ENCODE measurements at regions not wholly inside any gene's neighbourhood (a gene's known extent, or its start where the extent isn't known, plus 50 kb on each side); places are given as distances from the start of the nearest gene placed in this dataset.
"Not testable (repeated sequence)": the region's sequence is repeated elsewhere in the genome, so short reads cannot be mapped to it uniquely, and the experiment has no call there.

DNA sequence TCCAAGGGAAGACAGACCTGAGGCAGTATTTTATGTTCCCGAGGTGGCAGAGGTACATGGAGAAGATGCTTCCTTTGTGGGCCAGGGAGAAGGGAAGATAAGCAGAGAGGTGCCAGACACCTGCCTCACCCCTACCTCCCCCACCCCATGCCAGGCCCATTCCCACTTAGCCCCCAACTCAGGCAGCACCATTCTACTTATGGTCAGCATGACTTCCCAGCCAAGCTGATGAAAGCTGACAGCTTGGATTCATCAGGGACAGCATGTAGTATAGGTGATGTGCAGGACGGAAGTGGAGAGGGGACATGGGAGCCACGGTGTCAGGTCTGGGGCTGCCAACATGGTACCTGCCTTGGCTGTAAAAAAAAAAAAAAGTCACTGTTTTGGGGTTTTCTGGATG lies 57.5 kb upstream of the CSPG4 start:
- ATAC-seq (no peak), DNase-seq (no peak)
- Histone ChIP-seq H3K4me2 (ENCODE audit: low read length) (no peak overlapping the region), H3K4me1 (ENCODE audit: insufficient read depth, low read length) (no peaks in the 10 kb centered on the region), H3K9me3 (ENCODE audit: low read length) (no peaks in the 10 kb centered on the region), H2AFZ (ENCODE audit: low read length) (no peak overlapping the region), H3K36me3 (ENCODE audit: low read depth, low read length) (no peaks in the 10 kb centered on the region), H3K27ac (ENCODE audit: low read length) (no peak overlapping the region), H3K4me3 (ENCODE audit: low read length) (no peak overlapping the region), H4K20me1 (ENCODE audit: low read length) (no peaks in the 10 kb centered on the region), H3K9ac (ENCODE audit: low read length) (no peak overlapping the region), H3K9me2 (replicated peaks; ENCODE audit: low read length) (no peaks in the 10 kb centered on the region), H3K27me3 (ENCODE audit: low read length) (no peaks in the 10 kb centered on the region), H3F3A (ENCODE audit: low read length, unreplicated experiment) (no peaks in the 10 kb centered on the region), H3K79me2 (ENCODE audit: low read length) (no peaks in the 10 kb centered on the region)
- CTCF ChIA-PET: no interaction called here
- POLR2A ChIA-PET (ENCODE audit: unreplicated experiment): no interaction called here
- no TSS peak for BruUV-seq (replicated peaks)
- intact Hi-C loops (cut with micrococcal nuclease): no loop called here
- TF ChIP-seq EZH2phosphoT487 (IDR thresholded peaks at IDR 0.05; ENCODE audit: borderline replicate concordance, low read length) (no peak), EZH2 (IDR thresholded peaks at IDR 0.05; ENCODE audit: low read length, unreplicated experiment) (no peak)
- TF ChIP-seq, protein P1, sequence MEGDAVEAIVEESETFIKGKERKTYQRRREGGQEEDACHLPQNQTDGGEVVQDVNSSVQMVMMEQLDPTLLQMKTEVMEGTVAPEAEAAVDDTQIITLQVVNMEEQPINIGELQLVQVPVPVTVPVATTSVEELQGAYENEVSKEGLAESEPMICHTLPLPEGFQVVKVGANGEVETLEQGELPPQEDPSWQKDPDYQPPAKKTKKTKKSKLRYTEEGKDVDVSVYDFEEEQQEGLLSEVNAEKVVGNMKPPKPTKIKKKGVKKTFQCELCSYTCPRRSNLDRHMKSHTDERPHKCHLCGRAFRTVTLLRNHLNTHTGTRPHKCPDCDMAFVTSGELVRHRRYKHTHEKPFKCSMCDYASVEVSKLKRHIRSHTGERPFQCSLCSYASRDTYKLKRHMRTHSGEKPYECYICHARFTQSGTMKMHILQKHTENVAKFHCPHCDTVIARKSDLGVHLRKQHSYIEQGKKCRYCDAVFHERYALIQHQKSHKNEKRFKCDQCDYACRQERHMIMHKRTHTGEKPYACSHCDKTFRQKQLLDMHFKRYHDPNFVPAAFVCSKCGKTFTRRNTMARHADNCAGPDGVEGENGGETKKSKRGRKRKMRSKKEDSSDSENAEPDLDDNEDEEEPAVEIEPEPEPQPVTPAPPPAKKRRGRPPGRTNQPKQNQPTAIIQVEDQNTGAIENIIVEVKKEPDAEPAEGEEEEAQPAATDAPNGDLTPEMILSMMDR (conservative IDR thresholded peaks at IDR 0.05; ENCODE audit: low read depth, low read length): no peak

- BruUV-seq (replicated peaks); H4K20me1 ChIP-seq (ENCODE audit: low read length); H3K4me2 ChIP-seq (ENCODE audit: low read length); H3K27ac ChIP-seq (ENCODE audit: low read length); intact Hi-C loops (cut with micrococcal nuclease); H2AFZ ChIP-seq (ENCODE audit: low read length); H3K79me2 ChIP-seq (ENCODE audit: low read length); H3K9me2 ChIP-seq (replicated peaks; ENCODE audit: low read length); DNase-seq; H3F3A ChIP-seq (ENCODE audit: low read length, unreplicated experiment); CTCF ChIA-PET; H3K9ac ChIP-seq (ENCODE audit: low read length); H3K9me3 ChIP-seq (ENCODE audit: low read length); ATAC-seq; H3K4me3 ChIP-seq (ENCODE audit: low read length); H3K4me1 ChIP-seq (ENCODE audit: insufficient read depth, low read length); H3K27me3 ChIP-seq (ENCODE audit: low read length); POLR2A ChIA-PET (ENCODE audit: unreplicated experiment); H3K36me3 ChIP-seq (ENCODE audit: low read depth, low read length): not testable (repeated sequence)
Measured at GRCh38 chr15:75768526-75768925, 55.9 kb upstream of the CSPG4 start.

- ATAC-seq; H3K9ac ChIP-seq (ENCODE audit: low read length); H3K79me2 ChIP-seq (ENCODE audit: low read length); H3K9me3 ChIP-seq (ENCODE audit: low read length); DNase-seq; intact Hi-C loops (cut with micrococcal nuclease); H2AFZ ChIP-seq (ENCODE audit: low read length); H3K27me3 ChIP-seq (ENCODE audit: low read length); H3K27ac ChIP-seq (ENCODE audit: low read length); H3F3A ChIP-seq (ENCODE audit: low read length, unreplicated experiment); H3K4me1 ChIP-seq (ENCODE audit: insufficient read depth, low read length); CTCF ChIA-PET; H4K20me1 ChIP-seq (ENCODE audit: low read length); H3K36me3 ChIP-seq (ENCODE audit: low read depth, low read length); H3K4me2 ChIP-seq (ENCODE audit: low read length); POLR2A ChIA-PET (ENCODE audit: unreplicated experiment); H3K4me3 ChIP-seq (ENCODE audit: low read length); H3K9me2 ChIP-seq (replicated peaks; ENCODE audit: low read length); BruUV-seq (replicated peaks): not testable (repeated sequence)
Measured at GRCh38 chr15:75765551-75766305, 53.1 kb upstream of the CSPG4 start.

DNA sequence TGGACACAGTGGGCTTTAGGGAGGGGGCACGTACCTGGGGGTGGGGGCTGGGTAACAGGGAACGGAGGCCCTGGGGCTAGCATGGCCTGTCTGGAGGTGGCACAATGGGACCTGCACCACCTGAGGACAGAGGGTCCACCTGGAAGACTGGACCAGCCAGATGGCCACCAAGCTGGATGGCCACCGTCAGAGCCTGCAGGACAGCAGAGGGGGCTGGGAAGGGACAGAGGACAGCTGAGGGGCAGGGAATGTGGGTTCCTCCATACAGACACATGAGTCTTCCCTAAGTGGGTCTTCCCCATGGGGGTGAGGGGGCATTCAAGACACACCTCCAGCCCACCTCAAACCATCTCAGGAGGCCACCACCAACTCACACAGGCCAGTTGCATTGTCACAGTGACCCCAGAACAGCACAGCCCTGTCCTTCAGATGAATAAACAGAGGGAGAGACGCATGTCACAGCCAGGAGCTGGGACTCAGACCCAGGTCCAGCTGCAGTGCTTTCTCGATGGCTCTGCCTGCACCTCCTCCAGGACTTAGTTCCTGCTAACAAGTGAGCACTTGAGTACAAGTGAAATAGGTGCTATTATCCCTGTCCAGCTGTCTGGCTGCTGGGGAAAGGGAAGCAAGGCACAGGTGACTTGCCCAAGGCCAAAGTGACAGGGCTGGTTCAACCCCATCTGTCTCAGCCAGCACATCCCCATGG lies 52.4 kb upstream of the CSPG4 start:
- H3K9me3 ChIP-seq (ENCODE audit: low read length); H3K4me1 ChIP-seq (ENCODE audit: insufficient read depth, low read length); H3K27me3 ChIP-seq (ENCODE audit: low read length); ATAC-seq; H3K79me2 ChIP-seq (ENCODE audit: low read length); DNase-seq; H3K36me3 ChIP-seq (ENCODE audit: low read depth, low read length); H3K9me2 ChIP-seq (replicated peaks; ENCODE audit: low read length); POLR2A ChIA-PET (ENCODE audit: unreplicated experiment); H3K9ac ChIP-seq (ENCODE audit: low read length); CTCF ChIA-PET; H3K4me2 ChIP-seq (ENCODE audit: low read length); H4K20me1 ChIP-seq (ENCODE audit: low read length); H2AFZ ChIP-seq (ENCODE audit: low read length); H3K27ac ChIP-seq (ENCODE audit: low read length); H3K4me3 ChIP-seq (ENCODE audit: low read length); H3F3A ChIP-seq (ENCODE audit: low read length, unreplicated experiment); BruUV-seq (replicated peaks); intact Hi-C loops (cut with micrococcal nuclease): not testable (repeated sequence)

DNA sequence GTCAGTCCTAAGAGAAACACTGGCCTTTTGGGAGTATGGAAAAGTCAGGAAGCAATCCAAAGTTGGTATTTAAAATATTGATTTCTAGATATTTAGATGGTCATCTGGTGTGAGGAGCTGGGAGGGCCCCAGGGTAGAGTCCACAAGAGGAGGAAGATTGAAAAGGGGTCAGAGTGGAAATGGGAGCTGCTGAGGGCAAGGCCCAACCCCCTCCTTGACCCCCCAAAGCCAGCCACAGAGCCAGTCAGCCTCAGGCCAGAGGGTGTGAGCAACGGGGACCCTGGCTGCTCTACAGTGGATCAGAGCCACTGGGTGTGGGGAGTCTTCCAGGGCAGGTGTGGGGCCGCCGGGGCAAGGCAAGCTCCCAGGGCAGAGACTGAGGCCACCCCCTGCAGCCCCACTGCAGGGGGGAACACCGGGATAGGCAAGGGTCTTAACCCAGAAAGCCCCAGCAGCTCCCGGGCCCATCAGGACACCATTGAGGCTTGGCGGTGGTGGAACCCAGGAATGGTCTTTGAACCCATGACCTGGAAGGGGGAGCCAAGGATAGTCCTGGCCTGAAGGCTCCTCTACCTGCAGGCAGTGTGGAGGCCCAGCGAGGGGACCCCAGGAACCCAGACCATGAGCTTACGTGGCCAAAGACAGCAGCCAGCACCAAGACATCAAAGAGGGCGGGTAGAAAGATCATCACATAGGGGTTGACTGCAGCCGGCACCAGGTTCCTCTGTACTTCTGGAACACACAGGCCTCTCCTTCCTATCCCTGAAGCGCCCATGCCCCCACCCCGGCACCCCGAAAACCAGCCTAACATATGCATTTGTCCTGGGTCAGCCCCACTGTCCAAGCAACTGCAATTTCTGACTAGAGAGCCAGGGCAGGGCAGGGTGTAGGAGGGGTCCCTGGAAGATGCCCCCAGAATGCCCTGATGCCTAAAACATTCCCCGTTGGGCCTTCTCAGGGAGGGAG lies 51.3 kb upstream of the CSPG4 start:
- H3K4me3 ChIP-seq (ENCODE audit: low read length); H3K4me1 ChIP-seq (ENCODE audit: insufficient read depth, low read length); H3K9me2 ChIP-seq (replicated peaks; ENCODE audit: low read length); H3K79me2 ChIP-seq (ENCODE audit: low read length); H3K27ac ChIP-seq (ENCODE audit: low read length); H3K9ac ChIP-seq (ENCODE audit: low read length); H4K20me1 ChIP-seq (ENCODE audit: low read length); H3K9me3 ChIP-seq (ENCODE audit: low read length); DNase-seq; ATAC-seq; POLR2A ChIA-PET (ENCODE audit: unreplicated experiment); intact Hi-C loops (cut with micrococcal nuclease); H3F3A ChIP-seq (ENCODE audit: low read length, unreplicated experiment); H2AFZ ChIP-seq (ENCODE audit: low read length); H3K27me3 ChIP-seq (ENCODE audit: low read length); CTCF ChIA-PET; H3K4me2 ChIP-seq (ENCODE audit: low read length); H3K36me3 ChIP-seq (ENCODE audit: low read depth, low read length); BruUV-seq (replicated peaks): not testable (repeated sequence)
